ENCODE measurements at regions not wholly inside any gene's neighbourhood (a gene's known extent, or its start where the extent isn't known, plus 50 kb on each side); places are given as distances from the start of the nearest gene placed in this dataset.
A peak's percentile ranks its signal among the peaks of the same experiment; 100 is the strongest.
"Not testable (repeated sequence)": the region's sequence is repeated elsewhere in the genome, so short reads cannot be mapped to it uniquely, and the experiment has no call there.

DNA sequence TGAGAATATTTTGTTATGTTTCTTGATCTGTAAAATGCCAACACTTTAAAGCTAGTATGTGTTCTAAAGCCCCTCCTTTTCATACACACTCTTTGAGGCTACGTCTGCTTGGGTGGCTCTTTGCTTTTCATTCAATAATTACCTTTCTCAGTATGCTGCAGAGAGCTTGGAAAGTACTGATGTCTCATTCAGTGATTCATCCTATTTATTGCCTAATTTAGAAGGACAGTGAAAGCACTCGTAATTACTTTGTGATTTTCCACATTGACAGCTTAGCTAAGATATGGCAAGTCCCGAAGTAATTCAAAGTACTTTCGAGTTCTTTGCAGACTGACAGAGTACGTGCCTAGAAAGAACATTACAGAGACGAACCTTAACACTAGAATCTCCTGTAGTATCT is 57.2 kb downstream of the BMP15 start:
- DNase-seq = no peak

DNA sequence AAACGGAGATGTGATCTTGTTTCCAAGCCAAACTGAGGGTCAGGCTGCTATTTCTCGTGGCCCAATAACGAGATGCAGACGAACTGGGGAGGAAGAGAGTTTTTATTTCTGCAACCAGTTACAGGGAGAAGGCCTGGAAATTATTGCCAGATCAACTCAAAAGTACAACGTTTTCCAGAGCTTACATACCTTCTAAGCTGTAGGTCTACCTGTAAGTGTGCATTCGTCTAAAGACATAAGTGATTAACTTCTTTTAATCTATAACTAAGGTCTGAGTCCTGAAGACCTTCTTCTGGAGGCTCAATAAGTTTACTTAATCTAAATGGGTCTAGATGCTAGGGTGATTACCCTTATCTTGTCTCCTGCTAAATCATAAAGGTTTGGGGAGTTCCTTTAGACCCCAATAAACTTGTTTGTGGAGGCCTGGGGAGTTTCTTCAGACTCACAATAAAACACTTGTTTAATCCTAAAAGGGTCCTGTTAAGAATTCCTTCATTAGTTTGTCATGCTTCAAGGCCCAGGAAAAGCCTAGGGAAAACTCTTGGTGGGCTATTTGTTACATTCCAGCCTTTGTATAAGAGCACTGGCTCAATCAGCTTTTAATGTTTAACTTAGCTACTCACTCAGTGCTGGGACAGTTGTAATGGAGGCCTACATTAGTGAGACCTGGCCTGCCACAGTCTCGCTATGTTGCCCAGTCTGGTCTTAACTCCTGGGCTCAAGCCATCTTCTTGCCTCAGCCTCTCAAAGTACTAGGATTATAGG is 58.5 kb downstream of the BMP15 start:
- DNase-seq = not testable (repeated sequence)

DNA sequence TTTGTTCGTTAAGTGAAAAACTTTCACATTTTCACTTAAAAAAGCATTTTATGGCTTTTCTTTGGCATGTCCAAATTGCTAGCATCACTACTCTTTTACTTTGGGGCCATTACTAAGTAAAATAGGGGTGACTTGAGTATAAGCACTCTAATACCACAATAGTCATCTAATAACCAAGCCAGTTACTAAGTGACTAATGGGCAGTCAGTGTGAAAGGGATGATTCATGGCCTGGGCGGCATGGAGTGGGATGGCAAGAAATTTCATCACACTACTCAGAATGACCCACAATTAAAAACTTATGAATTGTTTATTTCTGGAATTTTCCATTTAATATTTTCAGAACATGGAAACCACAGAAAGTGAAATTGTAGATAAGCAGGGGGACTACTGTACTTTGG is 60.9 kb downstream of the BMP15 start:
- DNase-seq = no peak

DNA sequence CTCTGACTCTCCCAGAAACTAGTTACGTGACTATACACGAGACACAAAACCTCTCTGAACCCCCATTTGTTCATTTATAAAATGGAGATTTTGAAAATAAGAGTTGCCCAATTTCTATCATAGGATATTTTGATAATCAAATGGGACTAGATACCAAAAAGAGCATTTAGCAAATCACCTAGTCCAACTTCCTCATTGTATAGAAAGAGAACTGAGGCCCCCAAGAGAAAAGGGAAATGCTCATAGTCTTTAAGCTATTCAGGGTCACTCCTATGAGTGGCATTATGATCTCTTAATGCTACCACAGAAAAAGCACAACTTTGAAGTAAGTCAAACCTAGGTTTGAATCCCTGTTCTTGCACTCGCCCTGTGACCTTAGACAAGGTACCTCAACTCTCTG is 62.7 kb downstream of the BMP15 start:
- no peak for DNase-seq

DNA sequence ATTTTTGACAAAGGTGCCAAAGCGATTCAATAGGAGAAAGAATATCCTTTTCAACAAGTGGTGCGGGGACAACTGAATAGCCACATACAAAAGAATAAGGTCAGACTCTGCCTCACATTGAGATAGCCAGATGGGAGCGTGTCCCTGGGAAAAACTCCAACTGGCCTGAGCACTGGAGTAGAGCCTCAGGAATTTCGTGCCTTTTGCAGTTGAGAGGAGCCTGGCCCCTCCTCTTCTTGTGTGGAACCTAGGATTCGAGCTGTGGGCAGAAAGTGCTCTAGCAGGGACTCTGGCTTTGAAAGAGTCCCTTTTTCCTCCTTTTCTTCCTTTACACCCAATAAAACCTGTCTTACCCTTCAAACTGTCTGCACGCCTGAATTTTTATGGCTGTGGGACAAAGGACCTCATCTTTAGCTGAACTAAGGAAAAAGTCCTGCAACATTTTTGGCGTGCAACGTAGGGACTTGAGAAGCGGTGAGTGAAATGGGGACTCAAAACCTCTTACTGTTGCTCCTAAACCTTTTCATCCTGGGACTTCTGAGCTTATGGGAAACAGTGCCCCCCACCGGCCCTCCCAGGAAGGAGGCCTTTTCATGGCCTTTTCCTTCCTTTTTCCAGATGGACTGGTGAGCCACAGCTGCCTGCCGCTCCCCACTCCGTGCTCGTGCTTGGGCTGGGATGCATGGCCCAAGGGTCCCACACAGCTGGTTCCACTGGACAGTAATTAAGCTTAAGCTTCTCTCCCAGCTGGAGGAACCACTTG is 68.6 kb downstream of the BMP15 start:
- DNase-seq = no peak

DNA sequence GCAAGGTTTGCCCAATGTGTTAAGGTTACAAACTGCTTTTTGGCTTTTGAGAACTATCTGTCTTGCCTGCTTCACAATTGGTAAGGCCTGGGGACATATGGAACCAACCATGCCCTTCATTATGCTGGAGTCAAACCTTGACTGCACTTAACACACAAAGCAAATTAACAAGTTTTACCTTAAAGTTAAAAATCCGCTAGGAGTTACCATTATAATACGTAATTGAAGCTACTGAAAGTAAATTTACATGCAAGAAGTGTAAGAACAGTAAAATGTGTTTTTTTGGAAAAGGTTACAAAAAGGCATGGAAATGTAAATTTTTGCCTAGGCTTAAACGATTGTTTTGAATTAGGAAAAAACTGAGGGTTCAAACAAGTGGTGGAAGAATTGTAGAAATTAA is 69.7 kb downstream of the BMP15 start:
- no peak for DNase-seq

DNA sequence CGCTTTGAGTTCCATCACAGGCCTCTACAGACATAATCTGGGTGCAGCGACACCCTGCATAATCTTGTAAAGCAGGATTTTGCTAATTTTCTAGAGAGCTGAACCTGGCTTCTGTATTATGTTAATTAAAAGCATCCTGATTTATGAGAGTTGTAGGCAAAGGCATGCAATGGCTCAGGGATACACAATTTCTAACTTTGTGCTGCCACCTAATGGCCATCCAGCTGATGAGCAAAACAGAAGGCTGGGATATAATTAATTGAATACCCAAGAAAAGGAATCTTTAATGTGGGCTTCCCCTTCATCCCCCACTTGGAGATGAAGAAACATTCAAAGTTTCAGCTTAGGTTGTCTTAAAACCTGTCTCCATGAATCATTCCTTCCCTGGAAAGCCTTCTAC is 78.1 kb downstream of the BMP15 start:
- DNase-seq = no peak

DNA sequence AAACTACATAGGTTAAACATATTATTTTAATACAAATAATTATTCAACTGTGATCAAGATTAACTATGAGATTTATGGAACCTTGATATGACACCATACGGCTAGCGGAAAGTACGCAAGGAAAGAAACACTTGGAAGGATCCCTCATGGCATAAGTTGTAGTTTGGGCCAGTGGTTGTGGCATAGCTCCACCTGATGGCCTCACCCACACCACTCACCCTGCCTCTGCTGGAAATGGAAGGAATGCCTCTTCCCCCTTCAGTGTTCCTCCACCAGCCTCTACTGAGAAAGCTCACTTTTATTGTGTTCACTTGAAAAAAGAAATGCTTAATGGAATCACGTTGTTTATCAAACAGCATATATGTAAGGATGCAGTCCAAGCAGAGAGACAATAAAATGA is 86.4 kb downstream of the BMP15 start:
- no peak for DNase-seq

DNA sequence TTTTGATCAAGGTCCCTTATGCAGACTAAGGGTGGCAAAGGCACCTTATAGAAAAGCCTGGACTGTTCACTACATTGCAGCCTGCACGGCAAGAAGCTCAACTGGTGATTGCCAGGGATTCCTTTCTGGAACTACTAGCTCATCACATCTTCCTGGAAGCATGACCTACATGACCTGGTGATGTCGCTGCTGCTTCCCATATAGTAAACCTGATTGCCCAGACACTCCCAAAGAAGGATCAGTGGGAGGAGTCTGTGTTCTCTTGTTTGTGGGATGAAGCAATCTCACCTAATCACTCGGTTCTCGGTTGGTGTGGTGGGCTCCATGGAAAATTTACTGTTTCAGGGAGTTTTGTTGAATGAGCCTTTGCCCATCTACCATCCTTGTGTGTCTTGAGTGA is 89.8 kb downstream of the BMP15 start:
- DNase-seq = not testable (repeated sequence)

DNA sequence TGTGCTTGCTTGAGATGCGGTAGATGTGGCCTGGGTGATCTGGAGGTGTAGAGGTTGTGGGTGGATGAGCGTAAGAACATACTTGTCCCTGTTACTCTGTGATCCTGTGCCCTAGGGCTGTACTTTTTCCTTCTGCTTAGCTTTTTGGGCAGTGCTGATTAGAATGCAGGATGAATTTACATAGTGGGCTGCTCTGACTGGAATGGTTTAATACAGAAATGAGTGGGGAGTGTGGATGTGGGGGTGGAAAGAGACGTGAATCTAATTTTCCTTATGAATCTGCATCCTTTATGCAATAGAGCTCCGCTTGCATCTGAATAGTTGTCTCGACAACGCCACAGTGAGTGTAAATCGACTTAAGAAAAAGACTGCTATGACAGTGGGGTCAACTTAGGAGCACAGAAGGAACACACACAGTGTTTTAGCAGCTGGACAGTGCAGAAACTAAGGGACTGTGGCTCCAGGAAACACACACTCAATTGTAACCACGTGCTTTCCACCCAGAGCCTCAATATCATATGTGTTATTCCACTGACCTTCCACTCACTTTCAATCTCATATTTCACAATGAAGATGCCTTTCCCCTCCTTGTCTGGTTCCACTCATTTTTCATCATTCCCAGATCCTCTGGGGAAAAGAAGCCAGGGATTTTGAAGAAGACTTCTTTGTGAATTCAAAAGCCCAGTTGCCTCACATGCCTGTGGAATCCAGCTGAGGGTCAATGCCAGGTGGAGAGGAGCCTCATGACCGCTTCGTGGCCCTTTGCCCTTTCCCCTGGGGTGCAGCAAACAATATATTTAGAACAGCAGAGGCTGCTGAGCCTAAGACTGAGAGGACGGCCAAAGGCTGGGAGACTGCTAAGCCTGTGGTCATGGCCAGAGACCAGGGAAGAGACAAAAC is 91.4 kb downstream of the BMP15 start:
- not testable (repeated sequence) for DNase-seq

DNA sequence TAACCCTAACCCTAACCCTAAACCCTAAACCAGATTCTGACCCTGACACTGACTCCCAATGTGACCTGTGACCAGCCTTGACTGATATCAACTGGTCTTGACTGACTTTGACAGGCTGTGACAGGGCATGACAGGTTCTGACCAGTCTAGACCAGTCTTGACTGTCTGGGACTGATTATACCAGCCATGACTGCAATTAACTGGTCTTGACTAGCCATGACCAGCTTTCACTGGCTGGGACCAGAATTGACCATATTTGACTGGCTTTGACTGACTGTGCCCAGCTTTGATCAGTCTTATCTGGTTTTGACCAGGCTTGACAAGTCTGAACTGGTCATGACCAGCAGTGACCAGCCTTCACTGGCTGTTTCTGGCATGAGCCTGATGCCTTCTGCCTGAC is 95.5 kb downstream of the BMP15 start:
- DNase-seq = no peak

DNA sequence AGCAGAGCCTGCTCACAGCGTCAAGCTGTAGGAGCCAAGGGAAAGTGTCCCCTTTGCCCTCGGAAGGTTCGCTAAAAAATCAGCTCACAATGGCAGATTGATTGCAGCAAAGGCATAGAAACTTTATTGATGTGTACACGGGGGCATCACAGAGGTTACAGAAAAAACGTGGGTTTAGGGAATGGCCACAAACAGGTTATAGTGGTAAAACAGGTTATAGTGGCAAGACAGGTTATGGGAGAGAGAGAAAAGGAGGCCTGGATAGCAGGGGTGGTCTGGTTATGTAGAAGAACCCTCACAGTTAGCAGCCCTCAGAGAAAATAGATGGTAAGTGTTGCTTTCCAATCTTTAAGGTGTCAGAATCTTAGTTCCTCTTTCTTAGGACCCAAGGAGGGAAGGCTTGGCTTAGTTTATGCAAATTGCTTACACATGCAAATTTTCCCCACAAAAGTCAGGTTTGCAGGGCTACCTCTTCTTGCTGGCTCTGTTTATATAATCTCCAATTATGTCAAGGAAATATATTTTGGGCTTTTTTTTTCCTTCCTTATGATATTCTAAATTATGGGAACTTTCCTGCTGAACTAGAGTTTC is 113.7 kb downstream of the BMP15 start:
- DNase-seq = no peak

DNA sequence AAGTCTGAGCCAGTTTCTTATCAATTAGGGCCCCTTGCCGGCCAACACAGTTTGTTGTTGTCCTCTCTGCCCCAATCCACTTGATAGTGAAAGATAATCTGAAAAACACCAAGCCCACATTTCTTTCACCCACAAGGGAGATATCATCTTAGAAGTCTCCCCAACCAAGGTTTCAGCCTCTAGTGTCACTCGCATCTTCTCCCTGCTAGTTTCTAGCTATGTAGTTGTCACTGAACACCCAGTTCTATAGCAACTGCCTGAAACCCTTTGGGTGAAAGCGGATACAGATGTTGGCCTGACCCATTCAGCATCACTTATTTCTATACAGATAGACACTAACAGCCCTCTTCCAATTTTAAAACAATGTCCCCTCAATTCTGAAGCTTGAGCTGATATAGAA is 116.3 kb downstream of the BMP15 start:
- no peak for DNase-seq

DNA sequence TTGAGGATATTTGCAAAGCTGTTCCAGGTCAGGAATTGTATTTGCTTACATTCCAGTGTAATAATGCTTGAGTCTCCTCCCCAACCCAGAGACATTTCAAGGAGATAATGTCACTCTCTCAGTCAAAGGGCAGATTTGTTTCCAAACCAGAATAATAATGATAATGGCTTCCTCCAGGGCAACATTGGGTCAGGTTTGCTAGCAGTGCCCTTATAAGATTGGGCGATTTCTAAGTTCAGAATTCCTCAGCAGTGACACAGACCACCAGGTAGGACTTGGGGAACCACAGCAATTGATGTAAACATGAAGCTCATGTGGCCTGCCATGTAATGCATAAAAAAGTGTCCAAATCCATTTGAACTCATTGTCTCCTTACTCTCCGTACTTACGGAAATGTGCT is 125.2 kb downstream of the BMP15 start:
- no peak for DNase-seq

DNA sequence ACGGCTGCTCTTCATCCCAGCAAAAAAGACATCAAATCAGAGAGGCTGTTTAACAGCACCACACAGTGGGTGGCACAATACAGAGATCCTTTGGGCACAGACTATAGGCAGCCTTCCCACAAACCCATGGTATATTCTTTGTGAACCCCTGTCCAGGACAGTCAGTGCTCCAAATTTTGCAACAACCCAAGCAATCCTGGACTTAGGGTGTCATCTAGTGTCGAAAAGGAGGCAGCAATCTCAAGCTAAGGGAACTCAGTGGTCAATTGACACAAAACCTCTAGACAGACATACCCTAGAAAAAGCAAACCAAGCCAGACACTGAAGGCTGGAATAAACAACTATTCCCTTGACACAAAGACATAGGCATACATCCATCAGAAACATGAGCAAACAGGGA is 137.4 kb downstream of the BMP15 start:
- DNase-seq = no peak

DNA sequence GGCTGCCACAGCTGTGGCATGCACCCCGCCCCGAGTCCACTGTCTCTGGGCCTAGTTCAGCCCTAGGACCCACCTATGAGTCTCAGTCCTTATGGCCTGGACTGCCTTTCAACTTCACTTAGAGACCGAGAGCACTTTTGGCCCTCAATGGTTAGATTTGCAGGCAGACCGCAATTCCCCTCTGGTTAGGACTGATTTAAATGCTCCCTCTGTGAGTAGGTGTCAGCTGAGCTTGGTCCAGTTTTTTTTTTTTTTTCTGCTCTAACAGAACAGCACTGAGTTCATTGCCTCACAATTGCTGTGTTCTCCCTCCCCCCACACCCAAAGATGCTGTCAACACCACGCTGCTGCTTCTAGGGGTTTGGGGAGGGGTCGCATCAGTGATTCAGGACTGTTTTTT is 143.2 kb downstream of the BMP15 start:
- no peak for DNase-seq

DNA sequence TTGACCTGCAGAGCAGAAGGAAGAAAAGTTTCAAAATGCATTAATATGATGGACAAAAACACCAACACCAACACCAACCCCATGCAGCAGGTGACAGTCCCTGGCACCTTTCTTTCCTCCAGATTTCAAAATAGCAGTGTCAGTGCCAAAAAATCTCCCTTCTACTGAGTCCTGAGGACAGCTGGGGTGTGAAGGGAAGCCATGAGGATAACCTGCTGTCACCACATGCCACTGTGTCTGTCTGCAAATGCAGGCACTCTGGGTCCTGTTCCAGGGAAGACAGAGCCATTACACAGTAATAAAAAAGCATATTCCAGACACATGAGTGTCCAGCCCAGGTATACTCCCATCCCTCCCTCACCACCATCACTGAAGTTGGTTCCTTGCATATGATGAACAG is 187.5 kb downstream of the BMP15 start:
- no peak for DNase-seq

DNA sequence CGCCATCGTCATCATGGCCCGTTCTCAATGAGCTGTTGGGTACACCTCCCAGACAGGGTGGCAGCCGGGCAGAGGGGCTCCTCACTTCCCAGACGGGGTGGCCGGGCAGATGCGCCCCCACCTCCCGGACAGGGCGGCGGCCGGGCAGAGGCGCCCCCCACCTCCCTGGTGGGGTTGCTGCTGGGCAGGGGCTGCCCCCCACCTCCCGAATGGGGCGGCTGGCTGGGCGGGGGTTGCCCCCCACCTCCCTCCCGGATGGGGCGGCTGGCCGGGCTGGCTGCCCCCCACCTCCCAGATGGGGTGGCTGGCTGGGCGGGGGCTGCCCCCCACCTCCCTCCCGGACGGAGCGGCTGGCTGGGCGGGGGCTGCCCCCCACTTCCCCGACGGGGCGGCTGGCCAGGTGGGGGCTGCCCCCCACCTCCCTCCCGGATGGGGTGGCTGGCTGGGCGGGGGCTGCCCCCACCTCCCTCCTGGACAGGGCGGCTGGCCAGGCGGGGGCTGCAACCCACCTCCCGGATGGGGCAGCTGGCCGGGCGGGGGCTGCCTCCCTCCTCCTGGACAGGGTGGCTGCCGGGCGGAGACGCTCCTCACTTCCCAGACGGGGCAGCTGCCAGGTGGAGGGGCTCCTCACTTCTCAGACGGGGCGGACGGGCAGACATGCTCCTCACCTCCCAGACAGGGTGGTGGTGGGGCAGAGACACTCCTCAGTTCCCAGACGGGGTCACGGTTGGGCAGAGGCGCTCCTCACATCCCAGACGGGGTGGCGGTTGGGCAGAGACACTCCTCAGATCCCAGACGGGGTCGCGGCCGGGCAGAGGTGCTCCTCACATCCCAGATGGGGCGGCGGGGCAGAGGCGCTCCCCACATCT is 208.8 kb downstream of the BMP15 start:
- DNase-seq = not testable (repeated sequence)

DNA sequence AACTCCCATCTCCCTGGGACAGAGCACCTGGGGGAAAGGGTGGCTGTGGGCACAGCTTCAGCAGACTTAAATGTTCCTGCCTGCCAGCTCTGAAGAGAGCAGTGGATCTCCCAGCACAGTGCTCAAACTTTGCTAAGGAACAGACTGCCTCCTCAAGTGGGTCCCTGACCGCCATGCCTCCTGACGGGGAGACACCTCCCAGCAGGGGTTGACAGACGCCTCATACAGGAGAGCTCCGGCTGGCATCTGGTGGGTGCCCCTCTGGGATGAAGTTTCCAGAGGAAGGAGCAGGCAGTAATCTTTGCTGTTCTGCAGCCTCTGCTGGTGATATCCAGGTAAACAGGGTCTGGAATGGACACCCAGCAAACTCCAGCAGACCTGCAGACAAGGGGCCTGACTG is 206.9 kb upstream of the NUDT10 start:
- DNase-seq = not testable (repeated sequence)

DNA sequence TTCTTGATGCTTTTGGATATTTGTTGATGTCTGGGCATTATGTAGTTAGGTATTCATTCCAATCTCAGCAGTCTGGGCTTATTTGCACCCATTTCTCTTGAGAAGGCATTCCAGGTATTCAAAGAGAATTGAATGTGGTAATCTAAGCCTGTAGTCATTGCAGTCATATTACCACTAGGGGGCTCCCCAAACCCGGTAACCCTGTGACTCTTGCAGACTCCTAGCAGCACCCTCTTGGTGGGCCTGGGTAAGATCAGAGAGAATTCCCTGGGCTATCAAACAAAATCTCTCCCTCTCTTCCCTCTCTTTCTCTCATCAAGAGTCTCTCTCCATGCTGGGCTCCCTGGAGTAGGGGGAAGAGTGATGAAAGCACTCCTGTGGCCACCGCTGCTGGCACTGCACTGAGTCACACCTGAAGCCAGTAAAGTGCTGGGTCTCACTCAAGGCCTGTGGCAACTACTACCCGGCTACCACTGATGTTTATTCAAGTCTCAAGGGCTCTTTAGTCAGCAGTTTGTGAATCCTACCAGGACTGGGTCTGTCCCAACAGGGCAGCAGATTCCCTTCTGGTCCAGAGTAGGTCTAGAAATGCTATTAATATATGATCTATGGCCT is 187.7 kb upstream of the NUDT10 start:
- DNase-seq = peak; percentile 5 to 26

DNA sequence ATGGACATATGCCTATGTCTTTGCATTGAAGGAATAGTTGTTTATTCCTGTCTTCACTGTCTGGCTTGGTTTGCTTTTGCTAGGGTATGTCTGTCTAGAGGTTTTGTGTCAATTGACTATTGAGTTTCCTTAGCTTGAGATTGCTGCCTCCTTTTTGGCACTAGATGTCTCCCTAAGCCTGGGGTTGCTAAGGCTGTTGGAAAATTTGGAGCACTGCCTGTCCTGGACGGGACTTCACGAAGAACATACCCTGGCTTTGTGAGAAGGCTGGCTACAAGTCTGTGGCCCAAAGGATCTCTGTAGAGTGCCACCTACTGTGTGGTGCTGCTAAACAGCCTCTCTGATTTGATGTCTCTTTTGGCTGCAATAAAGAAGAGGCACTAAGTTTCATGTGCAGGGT is 183.8 kb upstream of the NUDT10 start:
- no peak for DNase-seq

DNA sequence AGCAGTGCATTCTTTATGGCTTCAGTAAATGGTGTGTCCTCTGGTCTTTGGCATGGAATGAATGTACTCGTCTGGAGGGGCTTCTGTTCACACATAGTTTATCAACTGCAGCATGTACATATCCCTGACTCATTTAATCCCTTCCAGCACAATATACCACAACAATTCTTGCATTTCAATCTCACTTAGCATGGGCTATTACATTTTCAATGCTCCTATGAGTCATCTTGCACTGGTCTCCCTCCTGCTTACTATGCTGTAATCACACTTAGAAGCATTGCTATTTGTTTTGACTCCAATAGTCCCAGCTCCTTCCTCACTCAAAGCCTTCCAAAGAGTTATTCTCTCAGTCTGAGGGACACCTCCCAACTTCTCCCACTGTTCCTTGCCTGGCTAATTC is 180.9 kb upstream of the NUDT10 start:
- DNase-seq = no peak
